ENCODE measurements at regions not wholly inside any gene's neighbourhood (a gene's known extent, or its start where the extent isn't known, plus 50 kb on each side); places are given as distances from the start of the nearest gene placed in this dataset.
"Not testable (repeated sequence)": the region's sequence is repeated elsewhere in the genome, so short reads cannot be mapped to it uniquely, and the experiment has no call there.

- not testable (repeated sequence) for DNase-seq (ENCODE audit: low spot score in 2 of 2); ATAC-seq; H3K27ac Mint-ChIP-seq; H3K36me3 Mint-ChIP-seq; H3K9me3 Mint-ChIP-seq
Measured at GRCh38 chr17:43345515-43345914, 53.3 kb upstream of the ARL4D start.

GRCh38 chr17:43344685-43345084 is 54.1 kb upstream of the ARL4D start:
- Mint-ChIP-seq H3K27ac (no peak overlapping the region), H3K36me3 (peaks cover 0 to 8% of the 10 kb centered on the region in 2 donors), H3K9me3 (peaks cover 0 to 3% of the 10 kb centered on the region in 2 donors)
- DNase-seq (ENCODE audit: low spot score in 2 of 2) (no peak), ATAC-seq (no peak)

GRCh38 chr17:43342589-43342890 is 56.3 kb upstream of the ARL4D start:
- H3K36me3 Mint-ChIP-seq: peaks cover 0 to 8% of the 10 kb centered on the region in 2 donors
- ATAC-seq (no peak), DNase-seq (ENCODE audit: low spot score in 2 of 2) (no peak)
- peaks cover 0 to 3% of the 10 kb centered on the region in 2 donors for H3K9me3 Mint-ChIP-seq
- H3K27ac Mint-ChIP-seq: peak overlapping the region; percentile 87 to 92

DNA sequence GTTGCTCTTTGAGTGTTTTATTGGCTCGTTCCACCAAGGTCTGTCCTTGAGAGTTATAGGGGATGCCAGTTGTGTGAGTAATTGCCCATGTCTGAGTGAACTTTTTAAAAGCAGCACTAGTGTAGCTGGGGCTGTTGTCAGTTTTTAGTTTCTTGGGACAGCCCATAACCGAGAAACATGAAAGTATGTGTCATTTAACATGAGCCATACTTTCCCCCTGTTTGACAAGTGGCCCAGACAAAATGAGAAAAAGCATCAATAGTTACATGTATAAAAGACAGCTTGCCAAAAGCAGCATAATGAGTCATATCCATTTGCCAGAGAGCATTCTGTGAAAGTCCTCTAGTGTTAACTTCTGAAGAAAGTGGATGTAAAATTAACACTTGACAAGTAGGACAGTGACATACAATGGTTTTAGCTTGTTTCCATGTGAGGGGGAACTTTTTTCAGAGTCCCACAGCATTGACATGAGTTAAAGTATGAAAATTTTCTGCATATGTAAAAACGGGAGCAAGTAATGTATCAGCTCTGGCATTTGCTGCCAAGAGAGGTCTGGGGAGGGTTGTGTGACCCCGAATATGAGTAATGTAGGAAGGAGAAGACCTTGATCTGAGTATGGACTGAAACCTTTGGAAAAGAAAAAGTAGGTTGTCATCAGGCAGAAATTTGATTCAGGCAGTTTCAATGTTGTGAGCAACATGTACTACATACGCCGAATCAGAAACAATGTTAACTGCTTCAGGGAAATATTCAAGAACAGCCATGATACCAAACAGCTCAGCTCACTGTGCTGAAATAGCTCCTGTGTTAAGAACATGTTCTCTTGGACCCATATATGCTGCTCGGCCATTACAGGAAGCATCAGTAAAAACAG is 56.8 kb upstream of the ARL4D start:
- ATAC-seq: peak; percentile 90

GRCh38 chr17:43338886-43339516 is 59.8 kb upstream of the ARL4D start:
- DNase-seq (ENCODE audit: low spot score in 2 of 2) (peak in 1 of 2 donors; percentile 62), ATAC-seq (no peak)
- Mint-ChIP-seq H3K27ac (no peak overlapping the region), H3K36me3 (no peaks in the 10 kb centered on the region), H3K9me3 (no peaks in the 10 kb centered on the region)

More for the DNA sequence above, 56.8 kb upstream of the ARL4D start:
- Mint-ChIP-seq H3K9me3 (no peaks in the 10 kb centered on the region), H3K27ac (peak overlapping the region; percentile 87 to 92), H3K36me3 (peaks cover 0 to 2% of the 10 kb centered on the region in 2 donors)
- peak in 1 of 2 donors; percentile 56 for DNase-seq (ENCODE audit: low spot score in 2 of 2)

- Mint-ChIP-seq H3K27ac (no peak overlapping the region), H3K9me3 (no peaks in the 10 kb centered on the region), H3K36me3 (no peaks in the 10 kb centered on the region)
- ATAC-seq (no peak), DNase-seq (ENCODE audit: low spot score in 2 of 2) (no peak)
Measured at GRCh38 chr17:43337684-43338428, 60.9 kb upstream of the ARL4D start.

GRCh38 chr17:43334738-43335402 is 63.9 kb upstream of the ARL4D start:
- DNase-seq (ENCODE audit: low spot score in 2 of 2): no peak
- Mint-ChIP-seq H3K36me3 (no peaks in the 10 kb centered on the region), H3K27ac (no peak overlapping the region), H3K9me3 (no peaks in the 10 kb centered on the region)
- ATAC-seq: no peak

- ATAC-seq (no peak), DNase-seq (ENCODE audit: low spot score in 2 of 2) (no peak)
- Mint-ChIP-seq H3K36me3 (no peaks in the 10 kb centered on the region), H3K9me3 (no peaks in the 10 kb centered on the region), H3K27ac (peak overlapping the region in 1 of 2 donors; percentile 11)
Measured at GRCh38 chr17:43333433-43333943, 65.3 kb upstream of the ARL4D start.

GRCh38 chr17:43332230-43332629 is 66.6 kb upstream of the ARL4D start:
- Mint-ChIP-seq H3K36me3 (no peaks in the 10 kb centered on the region), H3K27ac (peak overlapping the region in 1 of 2 donors; percentile 29), H3K9me3 (no peaks in the 10 kb centered on the region)
- ATAC-seq (no peak), DNase-seq (ENCODE audit: low spot score in 2 of 2) (no peak)

DNA sequence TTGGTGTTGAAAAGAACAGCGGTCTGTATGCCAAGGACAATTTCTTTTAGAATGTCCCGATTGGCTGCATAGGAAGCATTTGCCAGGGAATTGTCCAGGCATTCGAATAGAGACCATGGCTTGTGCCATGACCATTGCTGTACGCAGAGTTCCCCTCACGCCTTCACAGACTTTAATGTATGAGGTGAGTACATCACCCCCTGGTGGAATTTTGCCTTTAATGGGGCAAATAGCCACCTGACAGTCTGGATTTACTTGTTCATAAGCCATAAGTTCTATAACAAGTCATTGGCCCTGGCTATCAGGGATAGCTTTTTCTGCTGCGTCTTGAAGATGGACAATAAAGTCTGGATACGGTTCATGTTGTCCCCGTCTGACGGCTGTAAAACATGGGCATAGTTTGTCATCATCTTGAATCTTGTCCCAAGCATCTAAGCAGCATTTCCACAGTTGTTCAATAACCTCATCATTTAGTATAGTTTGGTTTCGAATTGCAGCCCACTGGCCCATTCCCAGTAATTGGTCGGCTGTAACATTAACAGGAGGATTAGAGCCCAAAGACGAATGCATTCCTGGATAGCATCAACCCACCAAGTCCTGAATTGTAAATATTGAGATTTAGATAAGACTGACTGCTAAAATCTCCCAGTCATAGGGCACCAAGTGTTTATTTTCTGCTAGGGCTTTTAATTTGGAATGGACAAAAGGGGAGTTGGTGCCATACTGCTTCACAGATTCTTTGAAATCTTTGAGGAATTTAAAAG is 67.7 kb upstream of the ARL4D start:
- DNase-seq (ENCODE audit: low spot score in 2 of 2) (no peak), ATAC-seq (no peak)
- no peaks in the 10 kb centered on the region for H3K36me3 Mint-ChIP-seq
- H3K27ac Mint-ChIP-seq: no peak overlapping the region
- no peaks in the 10 kb centered on the region for H3K9me3 Mint-ChIP-seq

- Mint-ChIP-seq H3K27ac (no peak overlapping the region), H3K9me3 (no peaks in the 10 kb centered on the region), H3K36me3 (no peaks in the 10 kb centered on the region)
- ATAC-seq (no peak), DNase-seq (ENCODE audit: low spot score in 2 of 2) (no peak)
Measured at GRCh38 chr17:43329183-43329582, 69.6 kb upstream of the ARL4D start.

DNA sequence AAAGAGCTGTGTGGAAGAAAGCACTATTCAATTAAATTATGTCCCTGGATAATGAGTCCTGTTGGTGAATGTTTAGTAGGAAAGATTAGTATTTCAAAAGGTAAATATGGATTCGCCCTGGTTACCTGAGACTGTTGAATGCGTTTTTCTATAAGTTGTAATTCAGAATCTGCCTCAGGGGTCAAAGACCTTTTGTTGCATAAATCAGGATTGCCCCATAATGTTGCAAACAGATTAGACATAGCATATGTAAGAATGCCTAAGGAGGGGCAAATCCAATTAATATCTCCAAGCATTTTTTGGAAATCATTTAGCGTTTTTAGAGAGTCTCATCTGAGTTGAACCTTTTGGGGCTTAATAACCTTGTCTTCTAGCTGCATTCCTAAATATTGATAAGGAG is 70.1 kb upstream of the ARL4D start:
- Mint-ChIP-seq H3K36me3 (no peaks in the 10 kb centered on the region), H3K27ac (no peak overlapping the region), H3K9me3 (no peaks in the 10 kb centered on the region)
- DNase-seq (ENCODE audit: low spot score in 2 of 2) (no peak), ATAC-seq (no peak)

- no peak overlapping the region for H3K27ac Mint-ChIP-seq
Measured at GRCh38 chr17:43327834-43328420, 70.9 kb upstream of the ARL4D start.

GRCh38 chr17:43327421-43327820 is 71.4 kb upstream of the ARL4D start:
- no peaks in the 10 kb centered on the region for H3K36me3 Mint-ChIP-seq
- H3K9me3 Mint-ChIP-seq: no peaks in the 10 kb centered on the region
- H3K27ac Mint-ChIP-seq: no peak overlapping the region
- ATAC-seq (peak in 1 of 2 donors; percentile 67), DNase-seq (ENCODE audit: low spot score in 2 of 2) (no peak)

More at GRCh38 chr17:43327834-43328420, 70.9 kb upstream of the ARL4D start:
- ATAC-seq (no peak), DNase-seq (ENCODE audit: low spot score in 2 of 2) (no peak)
- H3K36me3 Mint-ChIP-seq: no peaks in the 10 kb centered on the region
- H3K9me3 Mint-ChIP-seq: no peaks in the 10 kb centered on the region

DNA sequence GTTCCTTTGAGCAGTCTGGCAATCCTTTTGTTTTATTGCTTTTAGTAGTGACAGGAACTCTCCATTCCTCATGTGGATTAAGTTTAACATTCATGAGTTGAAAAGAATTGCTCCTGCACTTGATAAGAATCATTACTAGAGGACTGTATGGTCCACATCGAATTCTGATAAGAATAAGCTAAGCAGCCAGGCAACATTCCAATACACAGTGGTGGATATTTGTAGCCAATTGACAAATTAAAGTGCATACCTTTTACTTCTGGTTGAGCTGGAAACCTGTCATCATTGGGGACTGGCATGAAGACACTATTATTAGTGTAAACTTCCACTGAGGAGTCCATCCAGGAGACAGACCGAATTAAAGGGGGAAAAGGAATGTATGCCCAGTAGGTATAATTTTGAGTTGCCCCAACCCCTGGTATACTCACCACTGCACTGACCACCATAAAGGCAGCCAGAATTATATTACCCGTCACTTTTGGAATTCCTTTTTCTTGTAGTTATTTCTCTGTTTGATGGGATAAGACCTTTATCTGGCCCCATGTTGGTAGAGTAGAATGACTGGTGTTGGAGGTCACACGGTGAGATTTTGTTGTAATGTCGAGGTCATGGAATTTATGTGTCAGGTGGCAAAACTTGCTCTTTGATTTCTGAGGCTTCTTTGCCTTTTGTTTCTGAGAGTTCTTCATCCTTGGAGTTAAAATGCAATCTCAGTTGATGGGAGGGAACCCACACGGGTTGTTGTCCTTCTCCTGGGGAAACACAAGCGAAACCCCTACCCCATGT is 72.1 kb upstream of the ARL4D start:
- ATAC-seq (peak in 1 of 2 donors; percentile 9), DNase-seq (ENCODE audit: low spot score in 2 of 2) (no peak)
- peak overlapping the region in 1 of 2 donors; percentile 18 for H3K27ac Mint-ChIP-seq
- no peaks in the 10 kb centered on the region for H3K9me3 Mint-ChIP-seq
- H3K36me3 Mint-ChIP-seq: no peaks in the 10 kb centered on the region

Data from activated naive CD4-positive, alpha-beta T cell treated with anti-CD3 and anti-CD28 coated beads, Interleukin-2, amount 50 U/mL, for 72 hours (primary cell).